Left ventricle myocardium inferior (tissue), 1 donor: ENCODE measurements at regions not wholly inside any gene's neighbourhood (a gene's known extent, or its start where the extent isn't known, plus 50 kb on each side); places are given as distances from the start of the nearest gene placed in this dataset.

Source experiments
- DNase-seq: peaks from one replicate; pipeline ENCODE4 v3.0.0-alpha.2; 2020
- H3K27ac ChIP-seq: fragments of 200-600 bp; replicated peaks from 2 replicates; pipeline ENCODE4 v1.8.0; 2021
- H3K27me3 ChIP-seq: fragments of 200-600 bp; 2 replicates; pipeline ENCODE4 v1.8.0; 2021; ENCODE audit warnings: low read depth
- H3K36me3 ChIP-seq: fragments of 200-600 bp; 2 replicates; pipeline ENCODE4 v1.8.0; 2021
- H3K4me1 ChIP-seq: fragments of 200-600 bp; 2 replicates; pipeline ENCODE4 v1.8.0; 2021
- H3K4me3 ChIP-seq: fragments of 200-600 bp; 2 replicates; pipeline ENCODE4 v1.8.0; 2021; ENCODE audit warnings: mild to moderate bottlenecking, moderate library complexity
- H3K9me3 ChIP-seq: fragments of 200-600 bp; replicated peaks from 2 replicates; pipeline ENCODE4 v1.8.0; 2021
- CTCF ChIP-seq: fragments of 200-600 bp; IDR thresholded peaks from 2 replicates; pipeline ENCODE4 v1.8.0; 2021; ENCODE audit warnings: antibody characterized with exemption, mild to moderate bottlenecking, borderline replicate concordance
- intact Hi-C: fragments of 100-400 bp; cut with micrococcal nuclease; formaldehyde crosslinking; loops from one replicate; pipeline ENCODE4 v1.11.0; 2022
- donor health status: DM: no; HTN: yes; CAD: no; lungs with severe emphysema.

GRCh38 chr13:22652796-22653195, 528.0 kb upstream of the SGCG start:
- no peak for DNase-seq
- TF ChIP-seq CTCF, result no peak
- Histone ChIP-seq H3K27me3 (no peaks in the 10 kb centered on the region), H3K9me3 (no peaks in the 10 kb centered on the region), H3K4me3 (no peak overlapping the region), H3K36me3 (no peaks in the 10 kb centered on the region), H3K4me1 (no peaks in the 10 kb centered on the region), H3K27ac (no peak overlapping the region)
- intact Hi-C loops, result no loop called here

GRCh38 chr13:22653866-22654265, 526.9 kb upstream of the SGCG start:
- no peaks in the 10 kb centered on the region for H3K4me1 ChIP-seq
- H3K4me3 ChIP-seq, result no peak overlapping the region
- intact Hi-C loops, result no loop called here
- no peak overlapping the region for H3K27ac ChIP-seq
- no peaks in the 10 kb centered on the region for H3K27me3 ChIP-seq
- no peak for DNase-seq
- no peak for TF ChIP-seq CTCF
- no peaks in the 10 kb centered on the region for H3K9me3 ChIP-seq
- no peaks in the 10 kb centered on the region for H3K36me3 ChIP-seq

- intact Hi-C loops, result no loop called here
- Histone ChIP-seq H3K4me3 (no peak overlapping the region), H3K36me3 (no peaks in the 10 kb centered on the region), H3K4me1 (no peaks in the 10 kb centered on the region), H3K27ac (no peak overlapping the region), H3K27me3 (no peaks in the 10 kb centered on the region), H3K9me3 (no peaks in the 10 kb centered on the region)
- TF ChIP-seq CTCF, result no peak
- DNase-seq, result no peak
Measured at GRCh38 chr13:22655106-22655852, 525.5 kb upstream of the SGCG start.

- H3K4me1 ChIP-seq, result no peaks in the 10 kb centered on the region
- H3K4me3 ChIP-seq, result no peak overlapping the region
- no peak for DNase-seq
Measured at GRCh38 chr13:22662771-22663170, 518.0 kb upstream of the SGCG start.

GRCh38 chr13:22665506-22665905, 515.3 kb upstream of the SGCG start:
- Histone ChIP-seq H3K27me3 (no peaks in the 10 kb centered on the region), H3K27ac (no peak overlapping the region), H3K36me3 (no peaks in the 10 kb centered on the region), H3K4me1 (no peaks in the 10 kb centered on the region), H3K4me3 (no peak overlapping the region), H3K9me3 (no peaks in the 10 kb centered on the region)
- no peak for TF ChIP-seq CTCF
- intact Hi-C loops, result no loop called here
- no peak for DNase-seq

More at GRCh38 chr13:22662771-22663170, 518.0 kb upstream of the SGCG start:
- H3K27ac ChIP-seq, result no peak overlapping the region
- H3K36me3 ChIP-seq, result no peaks in the 10 kb centered on the region
- intact Hi-C loops, result no loop called here
- H3K27me3 ChIP-seq, result no peaks in the 10 kb centered on the region
- H3K9me3 ChIP-seq, result no peaks in the 10 kb centered on the region
- no peak for TF ChIP-seq CTCF
